Liver (tissue), 8 donors: ENCODE measurements at regions not wholly inside any gene's neighbourhood (a gene's known extent, or its start where the extent isn't known, plus 50 kb on each side); places are given as distances from the start of the nearest gene placed in this dataset.

Source experiments
- DNase-seq: peaks from one replicate; pipeline ENCODE4 v3.0.0-alpha.2; 2017; ENCODE audit warnings: low spot score
- H3K27ac ChIP-seq, 2 donors: one replicate each; pipeline ENCODE4 v1.7.0; 2013; ENCODE audit warnings: inconsistent platforms in 2 of 2, low read length in 2 of 2, control low read depth in 1 of 2, low read depth in 1 of 2, mild to moderate bottlenecking in 1 of 2
- H3K27me3 ChIP-seq, 4 donors: one replicate each; pipeline versions ENCODE4 v1.6.1 to v1.7.0; 2013; ENCODE audit warnings: low read length in 3 of 4, inconsistent platforms in 1 of 4, mild to moderate bottlenecking in 1 of 4, moderate library complexity in 1 of 4; ENCODE audit not compliant: control insufficient read depth in 4 of 4, insufficient read depth in 4 of 4
- H3K36me3 ChIP-seq, 4 donors: one replicate each; pipeline versions ENCODE4 v1.6.1 to v1.7.0; 2013; ENCODE audit warnings: low read length in 3 of 4, mild to moderate bottlenecking in 3 of 4, low read depth in 1 of 4, moderate library complexity in 1 of 4; ENCODE audit not compliant: control insufficient read depth in 4 of 4, insufficient read depth in 3 of 4
- H3K4me1 ChIP-seq, 4 donors: one replicate each; pipeline versions ENCODE4 v1.6.1 to v1.7.0; 2013; ENCODE audit warnings: low read length in 3 of 4, mild to moderate bottlenecking in 3 of 4, moderate library complexity in 1 of 4; ENCODE audit not compliant: control insufficient read depth in 4 of 4, insufficient read depth in 4 of 4
- H3K4me3 ChIP-seq, 3 donors: one replicate each; pipeline versions ENCODE4 v1.6.1 to v1.7.0; 2013; ENCODE audit warnings: low read length in 3 of 3, control low read depth in 1 of 3, low read depth in 1 of 3, mild to moderate bottlenecking in 1 of 3
- H3K9ac ChIP-seq, 2 donors: one replicate each; pipeline ENCODE4 v1.7.0; 2013; ENCODE audit warnings: low read length in 2 of 2, mild to moderate bottlenecking in 2 of 2, moderate library complexity in 2 of 2, control low read depth in 1 of 2, low read depth in 1 of 2
- H3K9me3 ChIP-seq, 4 donors: one replicate each; pipeline versions ENCODE4 v1.6.1 to v1.7.0; 2013; ENCODE audit warnings: low read length in 3 of 4; ENCODE audit not compliant: control insufficient read depth in 4 of 4
- EGR1 ChIP-seq, 2 donors: IDR thresholded peaks; 2 replicates each; pipeline ENCODE4 v1.6.1; 2016 to 2018; ENCODE audit warnings: antibody characterized with exemption in 2 of 2, low read depth in 2 of 2
- FOXA1 ChIP-seq: IDR thresholded peaks from 2 replicates; pipeline ENCODE4 v1.6.1; 2016; ENCODE audit warnings: antibody characterized with exemption
- GABPA ChIP-seq, 2 donors: IDR thresholded peaks in 1 of 2; conservative IDR thresholded peaks in 1 of 2; 2 replicates each; pipeline ENCODE4 v1.6.1; 2016; ENCODE audit warnings: antibody characterized with exemption in 2 of 2, mild to moderate bottlenecking in 1 of 2, moderate library complexity in 1 of 2
- HNF4A ChIP-seq, 2 donors: conservative IDR thresholded peaks; 2 replicates each; pipeline ENCODE4 v1.6.1; 2016; ENCODE audit warnings: antibody characterized with exemption in 2 of 2, mild to moderate bottlenecking in 2 of 2
- HNF4G ChIP-seq: IDR thresholded peaks from 2 replicates; pipeline ENCODE4 v1.6.1; 2016; ENCODE audit warnings: antibody characterized with exemption
- NR2F2 ChIP-seq: IDR thresholded peaks from 2 replicates; pipeline ENCODE4 v1.6.1; 2016; ENCODE audit warnings: antibody characterized with exemption
- RAD21 ChIP-seq, 2 donors: IDR thresholded peaks; 2 replicates each; pipeline ENCODE4 v1.6.1; 2016; ENCODE audit warnings: antibody characterized with exemption in 2 of 2, mild to moderate bottlenecking in 2 of 2
- RXRA ChIP-seq, 2 donors: IDR thresholded peaks; 2 replicates each; pipeline ENCODE4 v1.6.1; 2017 to 2018; ENCODE audit warnings: antibody characterized with exemption in 2 of 2, mild to moderate bottlenecking in 1 of 2
- SP1 ChIP-seq: IDR thresholded peaks from 2 replicates; pipeline ENCODE4 v1.6.1; 2018; ENCODE audit warnings: antibody characterized with exemption, mild to moderate bottlenecking
- TAF1 ChIP-seq: conservative IDR thresholded peaks from 2 replicates; pipeline ENCODE4 v1.6.1; 2016; ENCODE audit warnings: antibody characterized with exemption, mild to moderate bottlenecking
- YY1 ChIP-seq: IDR thresholded peaks from 2 replicates; pipeline ENCODE4 v1.6.1; 2016; ENCODE audit warnings: antibody characterized with exemption, mild to moderate bottlenecking
- WGBS: extraction: QIAGEN DNeasy Blood & Tissue Kit; methylation state at CpG from one replicate; pipeline ENCODE4 v1.1.7; 2013; 5-methylcytosine and 5-hydroxymethylcytosine counted together
- TF ChIP-seq, protein P1 (sequence below): IDR thresholded peaks from 2 replicates; pipeline ENCODE4 v1.6.1; 2016; ENCODE audit warnings: antibody characterized with exemption
- TF ChIP-seq, protein P2 (sequence below): fragments of 150-350 bp; IDR thresholded peaks from 2 replicates; pipeline ENCODE4 v1.5.1; 2017; ENCODE audit warnings: improper control_type of control experiment, low read depth, low read length; ENCODE audit not compliant: missing input control
- TF ChIP-seq, protein P3 (sequence below): IDR thresholded peaks from 2 replicates; pipeline ENCODE4 v1.6.1; 2016; ENCODE audit warnings: antibody characterized with exemption
- TF ChIP-seq, protein P4 (sequence below): IDR thresholded peaks from 2 replicates; pipeline ENCODE4 v1.6.1; 2016; ENCODE audit warnings: antibody characterized with exemption, mild to moderate bottlenecking
- TF ChIP-seq, protein P5 (sequence below): IDR thresholded peaks from 2 replicates; pipeline ENCODE4 v1.6.1; 2016; ENCODE audit warnings: antibody characterized with exemption
- donor health status: healthy.
- donor health status: healthy.
- donor health status: healthy.
- donor health status: healthy.
- donor health status: healthy.

DNA sequence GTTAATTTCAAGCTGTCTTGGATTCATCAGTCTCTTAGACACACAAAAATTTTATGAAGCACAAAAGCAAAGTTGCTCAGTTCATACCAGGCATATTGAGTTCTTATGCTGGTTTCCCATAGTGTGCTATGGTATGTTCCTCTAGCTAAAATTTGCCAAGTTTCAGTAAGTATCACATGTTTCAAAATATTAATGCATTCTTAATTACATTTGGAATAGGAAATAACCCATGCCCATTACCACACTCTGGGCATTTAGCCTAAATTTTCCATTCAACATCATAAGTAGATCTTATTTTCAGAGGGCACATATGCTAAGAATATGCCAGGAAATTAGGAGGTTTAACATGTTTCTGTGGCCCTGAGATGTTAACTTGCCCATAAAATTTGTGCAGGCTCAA is 289.9 kb downstream of the SHOX2 start:
- no peak overlapping the region for H3K27ac ChIP-seq
- H3K27me3 ChIP-seq: peaks cover 0 to 2% (median 0%) of the 10 kb centered on the region in 4 donors
- no peaks in the 10 kb centered on the region for H3K36me3 ChIP-seq
- no peak overlapping the region for H3K4me3 ChIP-seq
- DNase-seq: no peak
- H3K9me3 ChIP-seq: no peaks in the 10 kb centered on the region
- H3K4me1 ChIP-seq: no peaks in the 10 kb centered on the region
- H3K9ac ChIP-seq: no peak overlapping the region
- TF ChIP-seq YY1 (no peak), HNF4A (conservative IDR thresholded peaks at IDR 0.05) (no peak), HNF4G (no peak), NR2F2 (no peak), TAF1 (no peak), FOXA1 (no peak)
- TF ChIP-seq, protein P1, sequence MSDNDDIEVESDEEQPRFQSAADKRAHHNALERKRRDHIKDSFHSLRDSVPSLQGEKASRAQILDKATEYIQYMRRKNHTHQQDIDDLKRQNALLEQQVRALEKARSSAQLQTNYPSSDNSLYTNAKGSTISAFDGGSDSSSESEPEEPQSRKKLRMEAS: no peak
- TF ChIP-seq, protein P2, sequence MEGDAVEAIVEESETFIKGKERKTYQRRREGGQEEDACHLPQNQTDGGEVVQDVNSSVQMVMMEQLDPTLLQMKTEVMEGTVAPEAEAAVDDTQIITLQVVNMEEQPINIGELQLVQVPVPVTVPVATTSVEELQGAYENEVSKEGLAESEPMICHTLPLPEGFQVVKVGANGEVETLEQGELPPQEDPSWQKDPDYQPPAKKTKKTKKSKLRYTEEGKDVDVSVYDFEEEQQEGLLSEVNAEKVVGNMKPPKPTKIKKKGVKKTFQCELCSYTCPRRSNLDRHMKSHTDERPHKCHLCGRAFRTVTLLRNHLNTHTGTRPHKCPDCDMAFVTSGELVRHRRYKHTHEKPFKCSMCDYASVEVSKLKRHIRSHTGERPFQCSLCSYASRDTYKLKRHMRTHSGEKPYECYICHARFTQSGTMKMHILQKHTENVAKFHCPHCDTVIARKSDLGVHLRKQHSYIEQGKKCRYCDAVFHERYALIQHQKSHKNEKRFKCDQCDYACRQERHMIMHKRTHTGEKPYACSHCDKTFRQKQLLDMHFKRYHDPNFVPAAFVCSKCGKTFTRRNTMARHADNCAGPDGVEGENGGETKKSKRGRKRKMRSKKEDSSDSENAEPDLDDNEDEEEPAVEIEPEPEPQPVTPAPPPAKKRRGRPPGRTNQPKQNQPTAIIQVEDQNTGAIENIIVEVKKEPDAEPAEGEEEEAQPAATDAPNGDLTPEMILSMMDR: no peak

DNA sequence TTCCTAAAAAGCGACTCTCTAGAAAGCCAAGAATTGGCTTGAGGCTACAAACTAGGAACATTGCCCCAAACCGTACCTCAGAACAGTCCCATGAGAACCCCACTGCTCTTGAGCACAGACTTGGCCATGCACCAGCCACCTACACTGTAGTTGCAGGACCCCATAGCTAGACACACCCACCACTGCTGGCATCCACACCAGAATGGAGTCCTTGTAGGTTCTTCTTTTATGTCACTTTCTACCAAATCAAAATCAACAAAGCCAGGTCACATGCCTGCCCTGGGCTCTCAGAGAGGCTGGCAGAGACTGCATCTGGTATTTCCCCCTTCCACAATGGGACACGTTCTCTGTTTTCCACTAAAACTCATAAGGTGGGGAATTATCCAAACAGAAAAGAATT is 290.5 kb downstream of the SHOX2 start:
- Histone ChIP-seq H3K36me3 (no peaks in the 10 kb centered on the region), H3K9me3 (no peaks in the 10 kb centered on the region), H3K4me3 (no peak overlapping the region), H3K27ac (no peak overlapping the region), H3K27me3 (peaks cover 0 to 2% (median 0%) of the 10 kb centered on the region in 4 donors), H3K9ac (no peak overlapping the region), H3K4me1 (no peaks in the 10 kb centered on the region)
- TF ChIP-seq HNF4G (no peak), GABPA (IDR thresholded peaks at IDR 0.05 in 1 of 2, conservative IDR thresholded peaks at IDR 0.05 in 1 of 2) (no peak), EGR1 (IDR thresholded peaks at IDR 0.05; ENCODE audit: low read depth in 2 of 2) (no peak)
- 73% methylated on average over 3 of the region's 3 CpGs for WGBS
- no peak for DNase-seq

DNA sequence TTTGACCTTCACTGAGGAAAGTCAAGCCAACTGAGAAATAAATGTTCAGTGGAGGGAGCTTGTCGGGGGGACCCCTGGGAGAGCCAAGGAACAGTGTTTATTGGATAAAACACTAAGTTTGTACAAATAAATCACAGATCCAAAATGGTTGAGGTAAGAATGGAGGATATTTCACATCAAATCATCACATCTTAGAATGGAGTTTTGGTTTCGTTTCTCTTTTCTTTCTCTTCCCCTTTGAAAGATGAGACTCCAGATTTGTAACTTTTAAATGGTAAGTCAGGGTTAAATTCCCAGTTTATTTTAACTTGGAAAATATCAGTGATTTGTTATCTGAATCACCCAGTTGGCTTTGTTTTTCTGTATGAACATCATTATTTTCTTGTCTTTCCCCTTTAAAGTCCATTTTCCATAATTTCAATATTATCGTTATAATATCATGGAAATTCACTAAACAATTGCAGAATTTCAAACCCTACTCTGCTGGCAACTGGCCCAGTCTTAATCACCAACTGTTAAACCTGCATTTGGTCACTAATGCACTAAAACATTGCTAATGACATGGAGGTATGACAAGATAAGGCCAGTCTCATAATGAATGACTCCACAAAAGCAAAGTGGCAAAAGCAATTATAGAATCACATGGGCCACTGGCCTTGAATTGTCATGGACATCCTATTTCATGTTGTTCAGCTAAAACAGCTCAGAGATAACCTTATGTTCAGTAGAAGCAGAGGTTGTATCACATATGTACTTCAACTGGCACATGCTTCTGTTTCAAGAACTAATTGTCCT is 295.1 kb downstream of the SHOX2 start:
- TF ChIP-seq, protein P3, sequence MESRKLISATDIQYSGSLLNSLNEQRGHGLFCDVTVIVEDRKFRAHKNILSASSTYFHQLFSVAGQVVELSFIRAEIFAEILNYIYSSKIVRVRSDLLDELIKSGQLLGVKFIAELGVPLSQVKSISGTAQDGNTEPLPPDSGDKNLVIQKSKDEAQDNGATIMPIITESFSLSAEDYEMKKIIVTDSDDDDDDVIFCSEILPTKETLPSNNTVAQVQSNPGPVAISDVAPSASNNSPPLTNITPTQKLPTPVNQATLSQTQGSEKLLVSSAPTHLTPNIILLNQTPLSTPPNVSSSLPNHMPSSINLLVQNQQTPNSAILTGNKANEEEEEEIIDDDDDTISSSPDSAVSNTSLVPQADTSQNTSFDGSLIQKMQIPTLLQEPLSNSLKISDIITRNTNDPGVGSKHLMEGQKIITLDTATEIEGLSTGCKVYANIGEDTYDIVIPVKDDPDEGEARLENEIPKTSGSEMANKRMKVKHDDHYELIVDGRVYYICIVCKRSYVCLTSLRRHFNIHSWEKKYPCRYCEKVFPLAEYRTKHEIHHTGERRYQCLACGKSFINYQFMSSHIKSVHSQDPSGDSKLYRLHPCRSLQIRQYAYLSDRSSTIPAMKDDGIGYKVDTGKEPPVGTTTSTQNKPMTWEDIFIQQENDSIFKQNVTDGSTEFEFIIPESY: no peak
- no peak for TF ChIP-seq FOXA1
- TF ChIP-seq TAF1: no peak
- no peak for TF ChIP-seq SP1
- no peak for TF ChIP-seq HNF4A (conservative IDR thresholded peaks at IDR 0.05)
- no peak for TF ChIP-seq NR2F2
- TF ChIP-seq, protein P2: no peak
- no peak for TF ChIP-seq HNF4G
- no peak for TF ChIP-seq YY1
- no peak for TF ChIP-seq RXRA (IDR thresholded peaks at IDR 0.05)
- no peak for TF ChIP-seq EGR1 (IDR thresholded peaks at IDR 0.05; ENCODE audit: low read depth in 2 of 2)
- TF ChIP-seq RAD21 (IDR thresholded peaks at IDR 0.05): no peak
- TF ChIP-seq, protein P4, sequence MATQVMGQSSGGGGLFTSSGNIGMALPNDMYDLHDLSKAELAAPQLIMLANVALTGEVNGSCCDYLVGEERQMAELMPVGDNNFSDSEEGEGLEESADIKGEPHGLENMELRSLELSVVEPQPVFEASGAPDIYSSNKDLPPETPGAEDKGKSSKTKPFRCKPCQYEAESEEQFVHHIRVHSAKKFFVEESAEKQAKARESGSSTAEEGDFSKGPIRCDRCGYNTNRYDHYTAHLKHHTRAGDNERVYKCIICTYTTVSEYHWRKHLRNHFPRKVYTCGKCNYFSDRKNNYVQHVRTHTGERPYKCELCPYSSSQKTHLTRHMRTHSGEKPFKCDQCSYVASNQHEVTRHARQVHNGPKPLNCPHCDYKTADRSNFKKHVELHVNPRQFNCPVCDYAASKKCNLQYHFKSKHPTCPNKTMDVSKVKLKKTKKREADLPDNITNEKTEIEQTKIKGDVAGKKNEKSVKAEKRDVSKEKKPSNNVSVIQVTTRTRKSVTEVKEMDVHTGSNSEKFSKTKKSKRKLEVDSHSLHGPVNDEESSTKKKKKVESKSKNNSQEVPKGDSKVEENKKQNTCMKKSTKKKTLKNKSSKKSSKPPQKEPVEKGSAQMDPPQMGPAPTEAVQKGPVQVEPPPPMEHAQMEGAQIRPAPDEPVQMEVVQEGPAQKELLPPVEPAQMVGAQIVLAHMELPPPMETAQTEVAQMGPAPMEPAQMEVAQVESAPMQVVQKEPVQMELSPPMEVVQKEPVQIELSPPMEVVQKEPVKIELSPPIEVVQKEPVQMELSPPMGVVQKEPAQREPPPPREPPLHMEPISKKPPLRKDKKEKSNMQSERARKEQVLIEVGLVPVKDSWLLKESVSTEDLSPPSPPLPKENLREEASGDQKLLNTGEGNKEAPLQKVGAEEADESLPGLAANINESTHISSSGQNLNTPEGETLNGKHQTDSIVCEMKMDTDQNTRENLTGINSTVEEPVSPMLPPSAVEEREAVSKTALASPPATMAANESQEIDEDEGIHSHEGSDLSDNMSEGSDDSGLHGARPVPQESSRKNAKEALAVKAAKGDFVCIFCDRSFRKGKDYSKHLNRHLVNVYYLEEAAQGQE: no peak
- TF ChIP-seq, protein P5, sequence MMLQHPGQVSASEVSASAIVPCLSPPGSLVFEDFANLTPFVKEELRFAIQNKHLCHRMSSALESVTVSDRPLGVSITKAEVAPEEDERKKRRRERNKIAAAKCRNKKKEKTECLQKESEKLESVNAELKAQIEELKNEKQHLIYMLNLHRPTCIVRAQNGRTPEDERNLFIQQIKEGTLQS: no peak
- Histone ChIP-seq H3K9ac (no peak overlapping the region), H3K27ac (no peak overlapping the region), H3K36me3 (no peaks in the 10 kb centered on the region), H3K4me3 (no peak overlapping the region), H3K4me1 (no peaks in the 10 kb centered on the region), H3K27me3 (peaks cover 0 to 2% (median 0%) of the 10 kb centered on the region in 4 donors), H3K9me3 (no peaks in the 10 kb centered on the region)
- DNase-seq: no peak
- 74% methylated on average over 3 of the region's 3 CpGs for WGBS
